ENCODE measurements at regions not wholly inside any gene's neighbourhood (a gene's known extent, or its start where the extent isn't known, plus 50 kb on each side); places are given as distances from the start of the nearest gene placed in this dataset.
A peak's percentile ranks its signal among the peaks of the same experiment; 100 is the strongest.
"Not testable (repeated sequence)": the region's sequence is repeated elsewhere in the genome, so short reads cannot be mapped to it uniquely, and the experiment has no call there.

- no peak for ATAC-seq
- no peak for DNase-seq
- intact Hi-C loops (cut with micrococcal nuclease) = loop anchor here (10.0 kb wide), 1 partner anchor 267 kb away; no protein-coding TSS in a partner anchor
These were observed 91.6 kb downstream of the ASB1 start for GRCh38 chr2:238518172-238518820.

- ATAC-seq (no peak), DNase-seq (no peak)
- intact Hi-C loops (cut with micrococcal nuclease) = loop anchor here (10.0 kb wide), 1 partner anchor 266 kb away; no protein-coding TSS in a partner anchor
These were observed 92.1 kb downstream of the ASB1 start for GRCh38 chr2:238518821-238519186.

GRCh38 chr2:238520359-238520886 is 93.7 kb downstream of the ASB1 start:
- intact Hi-C loops (cut with micrococcal nuclease) = no loop called here
- no peak for ATAC-seq
- no peak for DNase-seq

- ATAC-seq (no peak), DNase-seq (no peak)
- intact Hi-C loops (cut with micrococcal nuclease) = no loop called here
These were observed 94.3 kb downstream of the ASB1 start for GRCh38 chr2:238521002-238521401.

- DNase-seq (no peak), ATAC-seq (no peak)
- intact Hi-C loops (cut with micrococcal nuclease) = no loop called here
These were observed 95.1 kb downstream of the ASB1 start for GRCh38 chr2:238521870-238522269.

- intact Hi-C loops (cut with micrococcal nuclease) = no loop called here
- peak; percentile 41 for ATAC-seq
- peak; percentile 44 for DNase-seq
These were observed 96.7 kb downstream of the ASB1 start for GRCh38 chr2:238523158-238524110.

- intact Hi-C loops (cut with micrococcal nuclease) = no loop called here
- ATAC-seq = no peak
These were observed 97.8 kb downstream of the ASB1 start for GRCh38 chr2:238524426-238524983.

GRCh38 chr2:238525990-238526389 is 99.3 kb downstream of the ASB1 start:
- intact Hi-C loops (cut with micrococcal nuclease) = no loop called here
- ATAC-seq (no peak), DNase-seq (no peak)

More at GRCh38 chr2:238524426-238524983, 97.8 kb downstream of the ASB1 start:
- no peak for DNase-seq

- no peak for DNase-seq
- ATAC-seq = no peak
- intact Hi-C loops (cut with micrococcal nuclease) = no loop called here
These were observed 100.8 kb downstream of the ASB1 start for GRCh38 chr2:238527565-238527964.

GRCh38 chr2:238528953-238529781 is 102.4 kb downstream of the ASB1 start:
- intact Hi-C loops (cut with micrococcal nuclease) = no loop called here
- DNase-seq (no peak), ATAC-seq (no peak)

- intact Hi-C loops (cut with micrococcal nuclease); DNase-seq: not testable (repeated sequence)
These were observed 104.4 kb downstream of the ASB1 start for GRCh38 chr2:238531017-238531645.

GRCh38 chr2:238543732-238544131 is 117.0 kb downstream of the ASB1 start:
- ATAC-seq; DNase-seq; intact Hi-C loops (cut with micrococcal nuclease): not testable (repeated sequence)

More at GRCh38 chr2:238531017-238531645, 104.4 kb downstream of the ASB1 start:
- ATAC-seq = not testable (repeated sequence)

- ATAC-seq (no peak), DNase-seq (no peak)
- intact Hi-C loops (cut with micrococcal nuclease) = no loop called here
These were observed 122.3 kb downstream of the ASB1 start for GRCh38 chr2:238548902-238549462.

- no peak for DNase-seq
- intact Hi-C loops (cut with micrococcal nuclease) = no loop called here
- ATAC-seq = no peak
These were observed 123.1 kb downstream of the ASB1 start for GRCh38 chr2:238549866-238550265.

- ATAC-seq (no peak), DNase-seq (no peak)
- intact Hi-C loops (cut with micrococcal nuclease) = no loop called here
These were observed 124.4 kb downstream of the ASB1 start for GRCh38 chr2:238551091-238551490.

GRCh38 chr2:238552226-238552625 is 125.5 kb downstream of the ASB1 start:
- intact Hi-C loops (cut with micrococcal nuclease) = no loop called here
- DNase-seq = no peak
- no peak for ATAC-seq

- ATAC-seq (no peak), DNase-seq (no peak)
- intact Hi-C loops (cut with micrococcal nuclease) = no loop called here
These were observed 126.4 kb downstream of the ASB1 start for GRCh38 chr2:238553159-238553558.

Data from left ventricle myocardium superior (tissue), 1 donor.